Neural cell (in vitro differentiated cells): ENCODE measurements at regions not wholly inside any gene's neighbourhood (a gene's known extent, or its start where the extent isn't known, plus 50 kb on each side); places are given as distances from the start of the nearest gene placed in this dataset.

ENCODE experiments used
- EZH2 ChIP-seq: fragments of 200-600, 300-800 bp; shearing (Covaris generic), sonication (generic); IDR thresholded peaks from 2 replicates; pipeline ENCODE4 v1.6.1; 2014; ENCODE audit warnings: antibody characterized with exemption, low read length, borderline replicate concordance, mild to moderate bottlenecking; ENCODE audit not compliant: insufficient read depth, poor library complexity, severe bottlenecking
- MXI1 ChIP-seq: fragments of 450-650 bp; conservative IDR thresholded peaks from 2 replicates; pipeline ENCODE4 v1.6.1; 2014; ENCODE audit warnings: antibody characterized with exemption, mild to moderate bottlenecking; ENCODE audit not compliant: poor library complexity, severe bottlenecking
- POLR2AphosphoS5 ChIP-seq: IDR thresholded peaks from 2 replicates; pipeline ENCODE4 v1.6.1; 2012
- RAD21 ChIP-seq: fragments of 450-650 bp; conservative IDR thresholded peaks from 2 replicates; pipeline ENCODE4 v1.6.1; 2014; ENCODE audit warnings: antibody characterized with exemption, mild to moderate bottlenecking, moderate library complexity
- TF ChIP-seq, protein P1 (sequence below): fragments of 450-650 bp; IDR thresholded peaks from 2 replicates; pipeline ENCODE4 v1.5.1; 2014; ENCODE audit warnings: antibody characterized with exemption, mild to moderate bottlenecking, moderate library complexity; ENCODE audit not compliant: poor library complexity, severe bottlenecking

DNA sequence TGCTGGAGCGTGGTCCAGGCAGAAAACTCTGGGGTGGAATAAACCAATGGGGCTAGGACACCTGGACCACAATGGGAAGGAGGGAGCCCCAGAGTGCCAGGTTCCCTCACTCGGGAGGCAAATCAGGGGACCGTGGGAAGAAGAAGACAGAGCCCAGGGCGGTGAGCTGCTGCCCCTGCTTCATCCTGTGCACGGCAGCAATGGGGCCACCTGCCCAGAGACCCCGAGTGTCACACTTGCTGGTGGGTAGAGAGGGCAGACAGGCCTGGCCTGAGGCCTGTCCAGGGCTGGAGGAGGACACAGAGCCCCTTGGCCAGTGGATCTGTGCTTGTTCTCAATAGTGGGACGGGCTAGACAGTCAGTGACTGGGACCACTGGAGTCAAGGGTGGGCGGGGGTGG is 58.2 kb downstream of the DIO3 start:
- TF ChIP-seq, protein P1, sequence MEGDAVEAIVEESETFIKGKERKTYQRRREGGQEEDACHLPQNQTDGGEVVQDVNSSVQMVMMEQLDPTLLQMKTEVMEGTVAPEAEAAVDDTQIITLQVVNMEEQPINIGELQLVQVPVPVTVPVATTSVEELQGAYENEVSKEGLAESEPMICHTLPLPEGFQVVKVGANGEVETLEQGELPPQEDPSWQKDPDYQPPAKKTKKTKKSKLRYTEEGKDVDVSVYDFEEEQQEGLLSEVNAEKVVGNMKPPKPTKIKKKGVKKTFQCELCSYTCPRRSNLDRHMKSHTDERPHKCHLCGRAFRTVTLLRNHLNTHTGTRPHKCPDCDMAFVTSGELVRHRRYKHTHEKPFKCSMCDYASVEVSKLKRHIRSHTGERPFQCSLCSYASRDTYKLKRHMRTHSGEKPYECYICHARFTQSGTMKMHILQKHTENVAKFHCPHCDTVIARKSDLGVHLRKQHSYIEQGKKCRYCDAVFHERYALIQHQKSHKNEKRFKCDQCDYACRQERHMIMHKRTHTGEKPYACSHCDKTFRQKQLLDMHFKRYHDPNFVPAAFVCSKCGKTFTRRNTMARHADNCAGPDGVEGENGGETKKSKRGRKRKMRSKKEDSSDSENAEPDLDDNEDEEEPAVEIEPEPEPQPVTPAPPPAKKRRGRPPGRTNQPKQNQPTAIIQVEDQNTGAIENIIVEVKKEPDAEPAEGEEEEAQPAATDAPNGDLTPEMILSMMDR = no peak
- no peak for TF ChIP-seq POLR2AphosphoS5
- TF ChIP-seq EZH2 = no peak
- no peak for TF ChIP-seq RAD21
- TF ChIP-seq MXI1 = no peak
